ENCODE measurements at regions not wholly inside any gene's neighbourhood (a gene's known extent, or its start where the extent isn't known, plus 50 kb on each side); places are given as distances from the start of the nearest gene placed in this dataset.

DNA sequence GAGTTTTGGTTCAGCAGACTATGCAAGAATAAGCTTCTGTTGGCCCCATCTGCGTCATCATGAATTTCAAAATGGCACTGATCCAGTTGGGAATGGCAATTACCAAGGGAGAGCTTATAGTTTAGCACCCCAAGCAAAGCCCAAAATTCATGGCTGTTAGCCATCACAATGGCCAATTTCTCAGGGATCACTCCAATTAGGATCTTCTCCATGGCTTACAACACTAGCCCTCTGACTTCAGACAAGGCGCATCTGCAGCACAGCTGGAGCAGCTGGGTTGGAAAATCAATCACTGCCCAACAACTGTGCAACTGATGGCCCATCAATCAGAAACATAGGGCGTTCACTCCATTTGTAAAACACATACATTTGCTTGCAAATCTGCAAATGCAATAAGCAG is 273.6 kb downstream of the SRBD1 start:
- no peak overlapping the region for H3K27ac ChIP-seq
- TF ChIP-seq, protein P1, sequence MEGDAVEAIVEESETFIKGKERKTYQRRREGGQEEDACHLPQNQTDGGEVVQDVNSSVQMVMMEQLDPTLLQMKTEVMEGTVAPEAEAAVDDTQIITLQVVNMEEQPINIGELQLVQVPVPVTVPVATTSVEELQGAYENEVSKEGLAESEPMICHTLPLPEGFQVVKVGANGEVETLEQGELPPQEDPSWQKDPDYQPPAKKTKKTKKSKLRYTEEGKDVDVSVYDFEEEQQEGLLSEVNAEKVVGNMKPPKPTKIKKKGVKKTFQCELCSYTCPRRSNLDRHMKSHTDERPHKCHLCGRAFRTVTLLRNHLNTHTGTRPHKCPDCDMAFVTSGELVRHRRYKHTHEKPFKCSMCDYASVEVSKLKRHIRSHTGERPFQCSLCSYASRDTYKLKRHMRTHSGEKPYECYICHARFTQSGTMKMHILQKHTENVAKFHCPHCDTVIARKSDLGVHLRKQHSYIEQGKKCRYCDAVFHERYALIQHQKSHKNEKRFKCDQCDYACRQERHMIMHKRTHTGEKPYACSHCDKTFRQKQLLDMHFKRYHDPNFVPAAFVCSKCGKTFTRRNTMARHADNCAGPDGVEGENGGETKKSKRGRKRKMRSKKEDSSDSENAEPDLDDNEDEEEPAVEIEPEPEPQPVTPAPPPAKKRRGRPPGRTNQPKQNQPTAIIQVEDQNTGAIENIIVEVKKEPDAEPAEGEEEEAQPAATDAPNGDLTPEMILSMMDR (conservative IDR thresholded peaks at IDR 0.05), result no peak

GRCh38 chr2:45334205-45334604 is 276.9 kb downstream of the SRBD1 start:
- TF ChIP-seq, protein P1 (conservative IDR thresholded peaks at IDR 0.05), result no peak
- no peak overlapping the region for H3K27ac ChIP-seq

DNA sequence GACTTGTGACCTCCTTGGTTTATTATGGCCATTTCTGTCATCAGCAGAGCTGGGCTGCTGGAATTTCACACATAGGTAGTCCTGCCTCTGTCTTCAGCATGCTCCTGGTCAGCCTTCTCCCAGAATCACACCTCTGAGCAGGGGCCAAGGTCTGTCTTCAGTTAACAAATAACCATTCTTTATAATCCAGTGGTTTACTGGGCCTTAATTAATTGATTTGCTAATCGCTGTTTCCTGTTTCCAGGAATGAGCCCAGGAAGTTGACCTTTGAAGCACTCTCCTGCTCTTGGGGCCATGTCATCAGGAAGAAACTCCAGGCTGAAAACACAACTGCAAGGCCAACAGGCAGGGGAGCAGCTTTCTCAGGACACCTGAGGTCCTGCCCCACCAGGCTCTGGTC is 278.5 kb downstream of the SRBD1 start:
- TF ChIP-seq, protein P1 (conservative IDR thresholded peaks at IDR 0.05), result no peak
- H3K27ac ChIP-seq, result no peak overlapping the region

DNA sequence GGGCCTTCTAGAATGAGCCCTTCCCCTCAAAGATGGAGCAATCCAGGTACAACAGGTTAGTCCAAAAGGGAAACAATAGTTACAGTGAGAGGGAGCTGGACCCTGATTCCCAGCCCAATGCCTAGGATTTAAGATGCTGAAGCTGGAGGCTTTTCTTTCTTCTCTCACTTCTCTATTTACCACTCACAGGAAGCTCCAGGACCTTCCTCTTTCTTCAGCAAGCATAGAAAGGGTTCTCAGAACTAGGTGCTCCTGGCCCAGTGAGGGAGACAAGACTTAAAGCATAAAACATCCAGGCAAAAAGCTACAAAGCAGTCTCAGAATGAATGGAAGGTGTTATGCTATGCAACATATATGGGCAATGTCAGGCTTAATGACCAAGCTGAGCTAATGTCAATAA is 279.0 kb downstream of the SRBD1 start:
- TF ChIP-seq, protein P1 (conservative IDR thresholded peaks at IDR 0.05), result no peak
- peak overlapping the region; percentile 78; the same call in 1 of the 2 replicates for H3K27ac ChIP-seq

DNA sequence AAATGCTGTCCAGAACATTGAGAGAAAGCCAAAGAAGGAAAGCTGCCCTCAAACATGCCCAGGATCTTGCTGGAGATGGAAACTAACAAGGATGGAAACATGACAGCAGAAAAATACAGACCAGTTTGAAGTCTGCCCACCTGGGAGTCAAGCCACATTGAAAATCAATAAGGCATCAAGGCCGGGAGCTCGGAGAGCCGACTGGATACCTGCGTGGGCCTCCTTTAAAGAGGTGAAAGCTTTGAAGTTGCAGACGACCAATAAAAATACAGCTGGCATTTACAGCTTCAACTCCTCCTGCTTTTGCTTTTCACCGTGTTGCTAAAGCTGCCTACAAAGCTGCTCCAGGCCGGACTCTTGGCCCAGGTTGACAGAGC is 279.7 kb downstream of the SRBD1 start:
- TF ChIP-seq, protein P1 (conservative IDR thresholded peaks at IDR 0.05), result no peak
- H3K27ac ChIP-seq, result peak overlapping the region; percentile 78

GRCh38 chr2:45330637-45331409 is 280.2 kb downstream of the SRBD1 start:
- H3K27ac ChIP-seq, result peak overlapping the region; percentile 78

GRCh38 chr2:45330108-45330507 is 281.0 kb downstream of the SRBD1 start:
- TF ChIP-seq, protein P1 (conservative IDR thresholded peaks at IDR 0.05), result no peak
- peak overlapping the region; percentile 78 for H3K27ac ChIP-seq

More at GRCh38 chr2:45330637-45331409, 280.2 kb downstream of the SRBD1 start:
- TF ChIP-seq, protein P1 (conservative IDR thresholded peaks at IDR 0.05), result no peak

Measured in VCaP (cell line).